RCC 7860 (cell line): ENCODE measurements at regions not wholly inside any gene's neighbourhood (a gene's known extent, or its start where the extent isn't known, plus 50 kb on each side); places are given as distances from the start of the nearest gene placed in this dataset.

Source experiments
- DNase-seq: peaks from one replicate; pipeline ENCODE4 v3.0.0-alpha.2; 2015; ENCODE audit warnings: low spot score
- FAIRE-seq: peaks from 2 replicates; lab custom pipeline; 2012; peaks lifted over from hg19 to GRCh38; lab: Jason Lieb, UNC

GRCh38 chr4:156505341-156505955 lies 466.2 kb downstream of the PDGFC start:
- FAIRE-seq (no peak), DNase-seq (no peak)

GRCh38 chr4:156503119-156503518 lies 468.5 kb downstream of the PDGFC start:
- no peak for FAIRE-seq
- no peak for DNase-seq

GRCh38 chr4:156501962-156502361 lies 469.6 kb downstream of the PDGFC start:
- FAIRE-seq (no peak), DNase-seq (no peak)

GRCh38 chr4:156499684-156500083 lies 471.9 kb downstream of the PDGFC start:
- DNase-seq, result no peak
- FAIRE-seq, result no peak

DNA sequence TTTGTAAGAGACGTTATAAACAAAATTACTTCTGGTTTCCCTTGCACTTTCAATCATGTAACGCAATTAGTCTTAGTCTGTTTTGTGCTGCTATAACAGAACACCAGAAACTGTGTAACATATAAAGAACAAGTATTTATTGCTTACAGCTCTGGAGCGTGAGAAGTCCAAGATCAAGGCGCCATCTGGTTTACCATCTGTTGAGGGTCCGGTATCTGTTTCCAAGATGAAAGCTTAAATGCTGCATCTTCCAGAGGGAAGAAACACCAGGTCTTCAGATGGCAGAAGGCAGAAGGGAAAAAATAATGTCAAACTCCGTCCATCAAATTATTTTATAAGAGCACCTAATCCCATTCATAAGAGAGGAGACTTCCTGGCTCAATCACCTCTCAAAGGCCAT lies 474.1 kb downstream of the PDGFC start:
- DNase-seq, result no peak
- FAIRE-seq, result no peak

DNA sequence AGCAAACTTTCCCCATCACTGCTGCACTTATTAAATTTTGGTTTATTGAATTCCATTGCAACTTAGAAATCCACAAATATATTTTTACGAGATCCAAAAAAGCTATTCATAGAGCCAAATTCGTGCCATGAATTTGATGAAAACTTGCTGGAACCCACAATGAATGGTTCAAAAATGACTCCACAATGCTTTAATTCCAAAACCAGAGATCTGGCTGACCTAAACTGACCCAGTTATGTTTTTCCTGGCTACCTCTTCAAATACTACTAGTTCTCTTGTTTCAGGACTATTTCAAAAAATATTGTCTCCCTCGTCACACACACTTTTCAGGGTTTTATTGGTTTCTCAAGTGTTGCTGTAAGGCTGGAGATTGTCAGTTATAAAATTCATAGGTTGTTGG lies 474.8 kb downstream of the PDGFC start:
- FAIRE-seq (no peak), DNase-seq (no peak)

GRCh38 chr4:156495836-156496235 lies 475.8 kb downstream of the PDGFC start:
- no peak for DNase-seq
- no peak for FAIRE-seq

DNA sequence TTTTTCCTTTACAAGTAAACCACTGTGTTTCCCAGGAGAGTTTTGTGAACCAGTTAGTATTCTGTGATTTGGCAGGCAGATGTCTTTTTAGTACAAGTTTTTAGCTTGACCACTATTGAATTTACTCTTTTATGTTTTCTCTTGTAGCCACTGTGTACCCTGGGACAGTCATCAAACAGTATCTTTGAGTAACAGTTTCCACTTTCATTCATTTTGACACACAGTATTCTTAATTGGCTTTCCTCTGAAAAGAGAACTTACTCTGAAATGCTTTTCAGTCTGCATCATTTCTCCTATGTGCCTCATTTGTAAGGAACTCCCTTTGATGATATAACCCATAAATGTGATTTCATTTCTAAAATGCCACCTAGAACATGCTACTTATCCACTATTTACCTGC lies 476.5 kb downstream of the PDGFC start:
- FAIRE-seq (no peak), DNase-seq (no peak)

- DNase-seq (no peak), FAIRE-seq (no peak)
These were observed 477.7 kb downstream of the PDGFC start for GRCh38 chr4:156493858-156494257.

GRCh38 chr4:156487107-156487506 lies 484.5 kb downstream of the PDGFC start:
- no peak for DNase-seq

DNA sequence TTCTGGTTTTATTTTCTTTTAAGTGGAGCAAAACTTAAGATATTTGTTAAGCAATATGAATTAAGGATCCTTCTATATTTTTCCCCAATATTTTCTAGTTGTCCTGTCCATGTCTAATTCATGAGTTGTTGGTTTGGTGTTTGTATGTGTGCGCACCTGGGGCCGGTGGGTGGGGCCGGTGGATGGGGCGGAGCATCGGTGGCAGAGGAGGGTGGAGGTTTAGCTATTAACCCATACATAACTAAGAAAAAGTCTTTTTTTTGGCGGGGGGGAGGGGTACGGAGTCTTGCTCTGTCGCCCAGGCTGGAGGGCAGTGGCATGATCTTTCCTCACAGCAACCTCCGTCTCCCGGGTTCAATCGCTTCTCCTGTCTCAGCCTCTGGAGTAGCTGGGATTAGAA lies 489.8 kb downstream of the PDGFC start:
- FAIRE-seq (no peak), DNase-seq (no peak)

More at GRCh38 chr4:156487107-156487506, 484.5 kb downstream of the PDGFC start:
- FAIRE-seq, result no peak

DNA sequence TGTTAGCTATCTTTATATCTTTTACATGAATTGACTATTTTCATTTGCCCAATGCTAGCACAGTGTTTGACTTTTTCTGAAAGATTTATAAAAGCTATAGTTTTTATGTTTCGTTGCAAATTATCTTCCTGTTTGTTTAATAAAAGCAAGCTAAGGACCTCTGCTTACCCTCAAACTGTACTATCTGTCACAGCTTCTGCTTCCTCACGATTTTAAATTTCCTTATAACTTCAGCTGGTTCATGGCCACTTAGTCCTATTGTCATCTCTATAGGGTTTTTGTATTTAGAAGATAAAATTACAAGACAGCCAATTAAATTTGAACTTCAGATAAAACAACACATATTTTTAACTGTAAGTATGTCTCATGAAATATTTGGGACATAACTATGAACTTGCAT lies 494.0 kb downstream of the PDGFC start:
- FAIRE-seq (no peak), DNase-seq (no peak)

DNA sequence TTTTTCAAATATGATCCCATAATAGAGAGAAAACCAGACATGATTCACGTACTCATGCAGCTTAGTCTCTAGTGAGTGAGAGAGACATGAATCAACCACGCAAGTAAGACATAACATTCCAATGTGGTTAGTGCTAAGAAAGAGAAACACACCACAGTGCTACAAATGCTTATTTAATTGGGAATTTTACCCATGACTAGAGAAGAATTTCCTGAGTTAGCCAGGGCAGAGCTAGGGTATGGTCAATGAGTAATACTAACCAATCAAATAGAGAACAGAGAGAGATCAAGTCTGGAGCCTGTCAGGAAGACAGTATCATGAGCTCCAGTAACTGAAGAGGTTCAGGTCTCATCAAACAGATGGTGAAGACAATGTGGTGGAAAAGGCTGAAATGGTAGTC lies 495.2 kb downstream of the PDGFC start:
- peak; percentile 96 for DNase-seq
- peak; percentile 98 for FAIRE-seq

GRCh38 chr4:156475322-156475721 lies 496.3 kb downstream of the PDGFC start:
- DNase-seq (peak; percentile 63), FAIRE-seq (peak; percentile 78)

GRCh38 chr4:156473151-156473550 lies 498.4 kb downstream of the PDGFC start:
- DNase-seq, result no peak
- no peak for FAIRE-seq

- no peak for FAIRE-seq
- no peak for DNase-seq
These were observed 499.0 kb downstream of the PDGFC start for GRCh38 chr4:156472624-156473023.

GRCh38 chr4:156459584-156459983 lies 505.9 kb upstream of the CTSO start:
- DNase-seq (no peak), FAIRE-seq (no peak)

DNA sequence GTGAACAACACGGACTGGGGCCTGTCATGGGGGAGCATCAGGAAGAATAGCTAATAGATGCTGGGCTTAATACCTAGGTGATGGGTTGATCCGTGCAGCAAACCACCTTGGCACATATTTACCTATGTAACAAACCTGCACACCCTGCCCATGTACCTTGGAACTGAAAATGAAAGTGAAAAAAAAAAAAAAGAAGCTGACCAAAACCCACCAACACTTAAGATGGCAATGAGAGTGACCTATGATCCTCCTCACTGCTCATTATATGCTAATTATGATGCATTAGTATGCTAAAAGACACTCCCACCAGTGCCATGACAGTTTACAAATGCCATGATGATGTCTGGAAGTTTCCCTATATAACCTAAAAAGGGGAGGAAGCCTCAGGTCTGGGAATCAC lies 503.2 kb upstream of the CTSO start:
- no peak for DNase-seq
- no peak for FAIRE-seq

GRCh38 chr4:156443488-156443887 lies 489.8 kb upstream of the CTSO start:
- DNase-seq, result no peak
- FAIRE-seq, result no peak

DNA sequence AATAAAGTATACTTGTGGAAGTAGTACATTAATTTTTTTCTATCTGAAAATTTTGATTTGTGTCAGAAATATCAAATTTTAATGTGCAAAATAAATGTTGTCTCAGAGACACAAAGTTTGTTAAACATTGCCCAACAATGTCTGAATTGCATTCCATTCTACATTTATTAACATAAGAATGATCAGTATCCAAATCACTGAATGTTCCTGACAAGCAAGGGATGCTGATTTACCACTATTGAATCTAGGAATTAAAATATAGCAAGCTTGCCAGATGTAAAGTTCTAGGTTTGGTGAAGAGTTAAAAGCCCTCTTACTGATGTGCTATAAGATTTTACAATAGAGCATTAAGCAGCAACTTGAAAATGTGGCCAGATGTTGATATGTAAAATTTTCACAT lies 489.2 kb upstream of the CTSO start:
- FAIRE-seq (no peak), DNase-seq (no peak)

- FAIRE-seq, result no peak
- no peak for DNase-seq
These were observed 486.0 kb upstream of the CTSO start for GRCh38 chr4:156439576-156440200.

DNA sequence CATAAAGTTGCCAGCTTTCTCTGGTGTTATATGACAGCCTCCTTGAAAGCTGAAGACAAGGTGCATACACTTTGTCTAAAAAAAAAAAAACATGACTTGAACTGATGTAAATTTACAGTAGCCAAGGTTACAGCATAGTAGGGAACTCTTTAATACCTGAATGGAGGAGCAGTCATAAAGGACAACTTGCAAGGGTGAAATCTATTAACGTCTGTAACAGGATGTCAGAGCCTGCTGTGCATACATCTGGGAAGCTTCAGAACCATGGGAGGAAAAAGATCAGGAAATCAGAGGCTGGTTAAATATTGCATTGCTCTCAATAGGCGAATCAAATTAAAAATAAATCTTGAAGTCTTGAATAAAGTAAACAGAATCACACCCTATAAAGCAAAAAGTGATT lies 484.0 kb upstream of the CTSO start:
- no peak for DNase-seq
- FAIRE-seq, result no peak

- DNase-seq (no peak), FAIRE-seq (no peak)
These were observed 468.9 kb upstream of the CTSO start for GRCh38 chr4:156422576-156422975.
